Right forelimb (tissue), 1 donor: ENCODE measurements at regions not wholly inside any gene's neighbourhood (a gene's known extent, or its start where the extent isn't known, plus 50 kb on each side); places are given as distances from the start of the nearest gene placed in this dataset.

Source experiments
- DNase-seq: peaks from one replicate; pipeline ENCODE4 v3.0.0-alpha.2; 2018

GRCh38 chr10:36683421-36683820 is 442.0 kb upstream of the ANKRD30A start:
- DNase-seq = no peak

- DNase-seq = no peak
Measured at GRCh38 chr10:36681751-36682632, 443.4 kb upstream of the ANKRD30A start.

GRCh38 chr10:36679554-36679953 is 445.8 kb upstream of the ANKRD30A start:
- DNase-seq = no peak

GRCh38 chr10:36677431-36677768 is 448.0 kb upstream of the ANKRD30A start:
- DNase-seq = no peak

GRCh38 chr10:36676756-36677430 is 448.5 kb upstream of the ANKRD30A start:
- DNase-seq = no peak

DNA sequence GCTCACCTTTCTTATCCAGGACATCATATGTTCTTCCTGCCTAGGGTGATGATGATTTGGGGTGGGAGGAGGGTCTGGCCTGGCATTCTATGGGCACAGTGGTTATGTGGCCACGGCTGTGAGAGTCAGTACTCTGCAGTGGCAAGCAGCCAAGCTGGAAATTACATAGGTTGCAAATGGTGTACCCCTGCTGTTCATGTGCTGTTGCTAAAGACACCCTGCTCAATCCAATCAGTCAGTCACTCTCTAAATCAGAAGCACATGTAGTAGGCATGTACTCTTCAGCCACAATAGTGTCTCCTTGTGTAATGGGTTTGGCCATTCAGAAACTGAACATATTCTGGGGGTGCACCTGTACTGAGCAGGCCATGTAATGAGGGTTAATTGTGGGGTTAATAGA is 449.1 kb upstream of the ANKRD30A start:
- DNase-seq = no peak

GRCh38 chr10:36675458-36675880 is 449.9 kb upstream of the ANKRD30A start:
- DNase-seq = no peak

GRCh38 chr10:36671607-36672006 is 453.8 kb upstream of the ANKRD30A start:
- no peak for DNase-seq

GRCh38 chr10:36670621-36671402 is 454.6 kb upstream of the ANKRD30A start:
- no peak for DNase-seq

- DNase-seq = no peak
Measured at GRCh38 chr10:36669615-36670352, 455.6 kb upstream of the ANKRD30A start.

GRCh38 chr10:36666451-36666850 is 458.9 kb upstream of the ANKRD30A start:
- no peak for DNase-seq

- DNase-seq = no peak
Measured at GRCh38 chr10:36662571-36662970, 462.8 kb upstream of the ANKRD30A start.

- DNase-seq = no peak
Measured at GRCh38 chr10:36650274-36650673, 475.1 kb upstream of the ANKRD30A start.

DNA sequence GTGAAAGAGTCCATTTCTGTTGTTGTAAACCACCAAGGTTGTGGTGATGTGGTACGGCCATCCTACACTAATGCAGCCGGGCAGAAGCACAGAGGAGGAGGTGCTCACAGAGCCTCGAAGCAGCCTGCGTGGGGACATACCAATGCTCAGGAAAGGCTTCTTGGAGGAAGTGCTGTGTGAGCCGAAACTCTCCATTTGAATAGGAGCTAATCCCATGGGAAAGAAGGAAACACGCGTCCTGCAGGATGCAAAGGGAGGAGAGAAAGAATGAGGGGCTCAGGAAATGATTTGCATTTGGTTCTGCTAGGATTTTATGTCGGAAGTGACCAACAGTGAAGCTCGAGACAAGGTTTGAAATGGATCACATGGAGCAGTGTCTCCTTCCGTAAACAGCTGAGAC is 477.9 kb upstream of the ANKRD30A start:
- no peak for DNase-seq

- no peak for DNase-seq
Measured at GRCh38 chr10:36640626-36641025, 484.8 kb upstream of the ANKRD30A start.

DNA sequence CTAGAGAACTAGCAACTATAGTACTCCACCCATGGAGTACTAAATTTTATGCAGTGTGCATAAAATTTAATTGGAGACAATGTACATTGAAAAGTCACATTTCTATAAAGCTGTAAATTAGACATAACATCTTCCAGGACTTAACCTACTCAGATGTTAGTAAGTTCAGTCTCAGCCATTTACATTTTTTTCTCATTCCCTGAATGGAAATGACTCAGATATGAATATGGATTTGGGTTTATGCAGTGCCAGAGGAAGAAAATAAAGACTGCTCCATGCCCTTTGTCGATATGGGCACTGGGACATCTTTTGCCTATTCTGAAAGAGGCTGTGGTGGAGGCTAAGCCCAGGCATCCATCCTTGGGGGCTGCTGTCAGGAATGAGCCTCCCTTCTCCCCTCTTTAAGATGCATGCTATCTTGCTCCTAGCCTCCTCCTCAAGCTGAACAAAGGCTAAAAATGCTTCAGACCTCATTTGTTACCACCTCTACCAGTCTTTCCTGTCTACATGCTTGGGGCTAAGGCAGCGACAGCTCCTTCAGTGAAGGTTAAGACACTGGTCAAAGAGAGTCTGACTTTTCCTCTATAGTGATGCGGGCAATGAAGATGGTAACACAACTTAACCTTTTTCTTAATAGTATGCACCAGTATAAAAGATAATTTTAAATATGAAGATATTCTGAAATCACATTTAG is 486.8 kb upstream of the ANKRD30A start:
- DNase-seq = no peak

GRCh38 chr10:36636879-36637278 is 488.5 kb upstream of the ANKRD30A start:
- no peak for DNase-seq

GRCh38 chr10:36636285-36636839 is 489.0 kb upstream of the ANKRD30A start:
- DNase-seq = no peak

DNA sequence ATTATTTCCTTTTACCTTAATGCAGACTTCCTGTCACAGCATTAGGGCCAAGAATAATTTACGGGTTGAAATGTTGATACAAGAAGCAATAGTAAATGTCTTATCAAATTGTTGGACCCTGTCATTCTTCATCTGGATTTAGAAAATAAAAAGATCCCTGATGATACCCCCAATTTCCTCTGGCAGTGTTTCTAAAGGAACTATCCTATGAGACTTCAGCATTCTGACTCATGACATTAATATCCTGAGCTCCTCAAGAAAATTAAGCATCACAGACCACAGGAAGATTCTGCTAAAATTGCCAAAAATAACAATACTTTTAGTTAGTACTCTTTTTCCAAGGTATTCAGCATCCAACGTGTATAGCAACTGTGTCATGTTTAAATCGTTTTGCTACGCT is 490.5 kb upstream of the ANKRD30A start:
- no peak for DNase-seq

DNA sequence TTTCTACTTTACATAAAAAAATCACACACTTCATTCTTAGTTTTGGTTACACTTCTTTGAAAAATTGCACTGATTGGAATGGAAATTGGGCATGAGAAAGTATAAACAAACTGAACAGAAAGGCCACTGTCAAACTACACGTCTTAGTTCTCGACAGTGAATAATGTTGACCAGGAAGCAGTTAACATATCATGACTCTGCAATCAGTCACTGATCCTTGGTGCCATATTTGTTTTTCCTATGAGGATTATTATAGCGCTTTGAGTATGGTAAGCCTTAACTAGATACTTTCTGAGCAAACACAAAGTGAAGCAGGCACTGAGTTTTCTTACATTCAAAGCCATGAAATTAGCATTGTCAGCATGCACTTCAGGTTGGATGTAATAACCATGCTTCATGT is 495.1 kb upstream of the ANKRD30A start:
- no peak for DNase-seq

DNA sequence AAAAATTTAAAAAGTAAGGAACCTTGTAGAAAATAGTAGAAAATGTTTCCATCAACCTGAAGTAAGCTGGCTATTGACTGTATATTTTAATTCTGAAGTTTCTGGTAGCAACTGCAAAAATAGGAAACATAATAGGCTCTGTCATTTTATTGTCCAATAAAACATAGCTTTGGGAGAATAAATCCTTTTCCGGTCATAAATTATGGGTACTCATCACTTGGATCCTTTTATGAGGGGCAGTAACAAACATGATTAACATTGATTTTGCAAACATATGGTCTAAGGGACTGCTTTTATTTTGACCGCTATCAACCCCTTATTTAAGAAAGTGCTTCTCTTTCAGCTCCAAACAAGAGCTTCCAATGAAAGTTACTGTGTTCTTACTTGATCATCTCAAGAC is 495.9 kb upstream of the ANKRD30A start:
- DNase-seq = no peak

- no peak for DNase-seq
Measured at GRCh38 chr10:36624551-36625100, 500.8 kb upstream of the ANKRD30A start.
